ENCODE measurements at regions not wholly inside any gene's neighbourhood (a gene's known extent, or its start where the extent isn't known, plus 50 kb on each side); places are given as distances from the start of the nearest gene placed in this dataset.

- TF ChIP-seq REST (IDR thresholded peaks at IDR 0.05; ENCODE audit: low read depth) (no peak), TAF1 (IDR thresholded peaks at IDR 0.05; ENCODE audit: low read depth) (no peak), CEBPB (IDR thresholded peaks at IDR 0.05) (no peak), EP300 (IDR thresholded peaks at IDR 0.05; ENCODE audit: borderline replicate concordance) (no peak), ZBTB7A (IDR thresholded peaks at IDR 0.05; ENCODE audit: low read depth) (no peak), MAX (IDR thresholded peaks at IDR 0.05) (no peak), CREB1 (IDR thresholded peaks at IDR 0.05; ENCODE audit: low read depth) (no peak), RAD21 (IDR thresholded peaks at IDR 0.05; ENCODE audit: low read depth) (no peak), TEAD4 (IDR thresholded peaks at IDR 0.05) (no peak), NFIC (IDR thresholded peaks at IDR 0.05) (no peak)
Measured at GRCh38 chr5:1732238-1732941, 67.2 kb downstream of the MRPL36 start.
